Liver (tissue), 8 donors: ENCODE measurements at regions not wholly inside any gene's neighbourhood (a gene's known extent, or its start where the extent isn't known, plus 50 kb on each side); places are given as distances from the start of the nearest gene placed in this dataset.
A peak's percentile ranks its signal among the peaks of the same experiment; 100 is the strongest.

Experiments
- DNase-seq: peaks from one replicate; pipeline ENCODE4 v3.0.0-alpha.2; 2017; ENCODE audit warnings: low spot score
- H3K27ac ChIP-seq, 2 donors: one replicate each; pipeline ENCODE4 v1.7.0; 2013; ENCODE audit warnings: inconsistent platforms in 2 of 2, low read length in 2 of 2, control low read depth in 1 of 2, low read depth in 1 of 2, mild to moderate bottlenecking in 1 of 2
- H3K27me3 ChIP-seq, 4 donors: one replicate each; pipeline versions ENCODE4 v1.6.1 to v1.7.0; 2013; ENCODE audit warnings: low read length in 3 of 4, inconsistent platforms in 1 of 4, mild to moderate bottlenecking in 1 of 4, moderate library complexity in 1 of 4; ENCODE audit not compliant: control insufficient read depth in 4 of 4, insufficient read depth in 4 of 4
- H3K36me3 ChIP-seq, 4 donors: one replicate each; pipeline versions ENCODE4 v1.6.1 to v1.7.0; 2013; ENCODE audit warnings: low read length in 3 of 4, mild to moderate bottlenecking in 3 of 4, low read depth in 1 of 4, moderate library complexity in 1 of 4; ENCODE audit not compliant: control insufficient read depth in 4 of 4, insufficient read depth in 3 of 4
- H3K4me1 ChIP-seq, 4 donors: one replicate each; pipeline versions ENCODE4 v1.6.1 to v1.7.0; 2013; ENCODE audit warnings: low read length in 3 of 4, mild to moderate bottlenecking in 3 of 4, moderate library complexity in 1 of 4; ENCODE audit not compliant: control insufficient read depth in 4 of 4, insufficient read depth in 4 of 4
- H3K4me3 ChIP-seq, 3 donors: one replicate each; pipeline versions ENCODE4 v1.6.1 to v1.7.0; 2013; ENCODE audit warnings: low read length in 3 of 3, control low read depth in 1 of 3, low read depth in 1 of 3, mild to moderate bottlenecking in 1 of 3
- H3K9ac ChIP-seq, 2 donors: one replicate each; pipeline ENCODE4 v1.7.0; 2013; ENCODE audit warnings: low read length in 2 of 2, mild to moderate bottlenecking in 2 of 2, moderate library complexity in 2 of 2, control low read depth in 1 of 2, low read depth in 1 of 2
- H3K9me3 ChIP-seq, 4 donors: one replicate each; pipeline versions ENCODE4 v1.6.1 to v1.7.0; 2013; ENCODE audit warnings: low read length in 3 of 4; ENCODE audit not compliant: control insufficient read depth in 4 of 4
- ATF3 ChIP-seq: IDR thresholded peaks from 2 replicates; pipeline ENCODE4 v1.6.1; 2016; ENCODE audit warnings: antibody characterized with exemption
- CTCF ChIP-seq: fragments of 150-350 bp; IDR thresholded peaks from 2 replicates; pipeline ENCODE4 v1.5.1; 2017; ENCODE audit warnings: improper control_type of control experiment, low read depth, low read length; ENCODE audit not compliant: missing input control
- EGR1 ChIP-seq, 2 donors: IDR thresholded peaks; 2 replicates each; pipeline ENCODE4 v1.6.1; 2016 to 2018; ENCODE audit warnings: antibody characterized with exemption in 2 of 2, low read depth in 2 of 2
- FOXA1 ChIP-seq: IDR thresholded peaks from 2 replicates; pipeline ENCODE4 v1.6.1; 2016; ENCODE audit warnings: antibody characterized with exemption
- FOXA2 ChIP-seq: IDR thresholded peaks from 2 replicates; pipeline ENCODE4 v1.6.1; 2016; ENCODE audit warnings: antibody characterized with exemption
- GABPA ChIP-seq, 2 donors: IDR thresholded peaks in 1 of 2; conservative IDR thresholded peaks in 1 of 2; 2 replicates each; pipeline ENCODE4 v1.6.1; 2016; ENCODE audit warnings: antibody characterized with exemption in 2 of 2, mild to moderate bottlenecking in 1 of 2, moderate library complexity in 1 of 2
- HNF4A ChIP-seq, 2 donors: conservative IDR thresholded peaks; 2 replicates each; pipeline ENCODE4 v1.6.1; 2016; ENCODE audit warnings: antibody characterized with exemption in 2 of 2, mild to moderate bottlenecking in 2 of 2
- HNF4G ChIP-seq: IDR thresholded peaks from 2 replicates; pipeline ENCODE4 v1.6.1; 2016; ENCODE audit warnings: antibody characterized with exemption
- JUND ChIP-seq, 2 donors: IDR thresholded peaks; 2 replicates each; pipeline ENCODE4 v1.6.1; 2016; ENCODE audit warnings: antibody characterized with exemption in 2 of 2
- NR2F2 ChIP-seq: IDR thresholded peaks from 2 replicates; pipeline ENCODE4 v1.6.1; 2016; ENCODE audit warnings: antibody characterized with exemption
- RAD21 ChIP-seq, 2 donors: IDR thresholded peaks; 2 replicates each; pipeline ENCODE4 v1.6.1; 2016; ENCODE audit warnings: antibody characterized with exemption in 2 of 2, mild to moderate bottlenecking in 2 of 2
- RXRA ChIP-seq, 2 donors: IDR thresholded peaks; 2 replicates each; pipeline ENCODE4 v1.6.1; 2017 to 2018; ENCODE audit warnings: antibody characterized with exemption in 2 of 2, mild to moderate bottlenecking in 1 of 2
- SP1 ChIP-seq: IDR thresholded peaks from 2 replicates; pipeline ENCODE4 v1.6.1; 2018; ENCODE audit warnings: antibody characterized with exemption, mild to moderate bottlenecking
- TAF1 ChIP-seq: conservative IDR thresholded peaks from 2 replicates; pipeline ENCODE4 v1.6.1; 2016; ENCODE audit warnings: antibody characterized with exemption, mild to moderate bottlenecking
- YY1 ChIP-seq: IDR thresholded peaks from 2 replicates; pipeline ENCODE4 v1.6.1; 2016; ENCODE audit warnings: antibody characterized with exemption, mild to moderate bottlenecking
- WGBS: extraction: QIAGEN DNeasy Blood & Tissue Kit; methylation state at CpG from one replicate; pipeline ENCODE4 v1.1.7; 2013; 5-methylcytosine and 5-hydroxymethylcytosine counted together
- TF ChIP-seq, protein P1 (sequence below): IDR thresholded peaks from 2 replicates; pipeline ENCODE4 v1.6.1; 2016; ENCODE audit warnings: antibody characterized with exemption
- TF ChIP-seq, protein P2 (sequence below): IDR thresholded peaks from 2 replicates; pipeline ENCODE4 v1.6.1; 2016; ENCODE audit warnings: antibody characterized with exemption, mild to moderate bottlenecking
- TF ChIP-seq, protein P3 (sequence below): IDR thresholded peaks from 2 replicates; pipeline ENCODE4 v1.6.1; 2016; ENCODE audit warnings: antibody characterized with exemption
- donor health status: healthy.
- donor health status: healthy.
- donor health status: healthy.
- donor health status: healthy.
- donor health status: healthy.

DNA sequence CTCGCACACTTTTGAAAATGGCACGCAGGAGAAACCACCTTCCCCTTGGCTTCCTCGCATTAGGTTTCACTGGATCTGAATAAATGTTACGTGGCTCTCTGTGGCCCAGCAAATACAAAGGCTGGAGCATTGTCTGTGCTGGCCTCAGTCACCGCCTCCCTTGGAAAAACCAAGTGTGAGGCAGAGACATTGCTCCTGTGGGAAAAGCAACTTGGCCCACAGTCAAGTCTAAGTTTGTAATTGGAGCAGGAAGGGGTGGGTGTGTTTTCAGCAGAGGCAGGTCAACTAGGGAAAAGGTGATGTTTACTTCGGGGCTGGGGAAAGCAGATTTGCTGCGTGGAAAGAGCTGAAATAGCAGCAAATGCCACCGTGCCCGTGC is 101.6 kb downstream of the IRS2 start:
- Histone ChIP-seq H3K27ac (peak overlapping the region; percentile 91 to 92), H3K4me1 (peaks cover 6 to 38% (median 18%) of the 10 kb centered on the region in 4 donors), H3K9me3 (no peaks in the 10 kb centered on the region), H3K4me3 (peak overlapping the region in 1 of 3 donors; percentile 12), H3K36me3 (no peaks in the 10 kb centered on the region), H3K27me3 (no peaks in the 10 kb centered on the region), H3K9ac (peak overlapping the region; percentile 56 to 92)
- TF ChIP-seq HNF4A (conservative IDR thresholded peaks at IDR 0.05) (peak; percentile 72 to 87), SP1 (peak; percentile 99), JUND (IDR thresholded peaks at IDR 0.05) (peak; percentile 65 to 81), TAF1 (peak; percentile 73), RAD21 (IDR thresholded peaks at IDR 0.05) (peak; percentile 72 to 77), GABPA (IDR thresholded peaks at IDR 0.05 in 1 of 2, conservative IDR thresholded peaks at IDR 0.05 in 1 of 2) (peak in 1 of 2 donors; percentile 34), ATF3 (peak; percentile 77), FOXA1 (peak; percentile 91), YY1 (peak; percentile 93), EGR1 (IDR thresholded peaks at IDR 0.05; ENCODE audit: low read depth in 2 of 2) (peak; percentile 38 to 84), RXRA (IDR thresholded peaks at IDR 0.05) (peak; percentile 96 to 98), NR2F2 (peak; percentile 28), HNF4G (no peak), CTCF (no peak), FOXA2 (peak; percentile 93)
- TF ChIP-seq, protein P1, sequence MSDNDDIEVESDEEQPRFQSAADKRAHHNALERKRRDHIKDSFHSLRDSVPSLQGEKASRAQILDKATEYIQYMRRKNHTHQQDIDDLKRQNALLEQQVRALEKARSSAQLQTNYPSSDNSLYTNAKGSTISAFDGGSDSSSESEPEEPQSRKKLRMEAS = peak; percentile 84
- TF ChIP-seq, protein P2, sequence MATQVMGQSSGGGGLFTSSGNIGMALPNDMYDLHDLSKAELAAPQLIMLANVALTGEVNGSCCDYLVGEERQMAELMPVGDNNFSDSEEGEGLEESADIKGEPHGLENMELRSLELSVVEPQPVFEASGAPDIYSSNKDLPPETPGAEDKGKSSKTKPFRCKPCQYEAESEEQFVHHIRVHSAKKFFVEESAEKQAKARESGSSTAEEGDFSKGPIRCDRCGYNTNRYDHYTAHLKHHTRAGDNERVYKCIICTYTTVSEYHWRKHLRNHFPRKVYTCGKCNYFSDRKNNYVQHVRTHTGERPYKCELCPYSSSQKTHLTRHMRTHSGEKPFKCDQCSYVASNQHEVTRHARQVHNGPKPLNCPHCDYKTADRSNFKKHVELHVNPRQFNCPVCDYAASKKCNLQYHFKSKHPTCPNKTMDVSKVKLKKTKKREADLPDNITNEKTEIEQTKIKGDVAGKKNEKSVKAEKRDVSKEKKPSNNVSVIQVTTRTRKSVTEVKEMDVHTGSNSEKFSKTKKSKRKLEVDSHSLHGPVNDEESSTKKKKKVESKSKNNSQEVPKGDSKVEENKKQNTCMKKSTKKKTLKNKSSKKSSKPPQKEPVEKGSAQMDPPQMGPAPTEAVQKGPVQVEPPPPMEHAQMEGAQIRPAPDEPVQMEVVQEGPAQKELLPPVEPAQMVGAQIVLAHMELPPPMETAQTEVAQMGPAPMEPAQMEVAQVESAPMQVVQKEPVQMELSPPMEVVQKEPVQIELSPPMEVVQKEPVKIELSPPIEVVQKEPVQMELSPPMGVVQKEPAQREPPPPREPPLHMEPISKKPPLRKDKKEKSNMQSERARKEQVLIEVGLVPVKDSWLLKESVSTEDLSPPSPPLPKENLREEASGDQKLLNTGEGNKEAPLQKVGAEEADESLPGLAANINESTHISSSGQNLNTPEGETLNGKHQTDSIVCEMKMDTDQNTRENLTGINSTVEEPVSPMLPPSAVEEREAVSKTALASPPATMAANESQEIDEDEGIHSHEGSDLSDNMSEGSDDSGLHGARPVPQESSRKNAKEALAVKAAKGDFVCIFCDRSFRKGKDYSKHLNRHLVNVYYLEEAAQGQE = peak; percentile 90
- TF ChIP-seq, protein P3, sequence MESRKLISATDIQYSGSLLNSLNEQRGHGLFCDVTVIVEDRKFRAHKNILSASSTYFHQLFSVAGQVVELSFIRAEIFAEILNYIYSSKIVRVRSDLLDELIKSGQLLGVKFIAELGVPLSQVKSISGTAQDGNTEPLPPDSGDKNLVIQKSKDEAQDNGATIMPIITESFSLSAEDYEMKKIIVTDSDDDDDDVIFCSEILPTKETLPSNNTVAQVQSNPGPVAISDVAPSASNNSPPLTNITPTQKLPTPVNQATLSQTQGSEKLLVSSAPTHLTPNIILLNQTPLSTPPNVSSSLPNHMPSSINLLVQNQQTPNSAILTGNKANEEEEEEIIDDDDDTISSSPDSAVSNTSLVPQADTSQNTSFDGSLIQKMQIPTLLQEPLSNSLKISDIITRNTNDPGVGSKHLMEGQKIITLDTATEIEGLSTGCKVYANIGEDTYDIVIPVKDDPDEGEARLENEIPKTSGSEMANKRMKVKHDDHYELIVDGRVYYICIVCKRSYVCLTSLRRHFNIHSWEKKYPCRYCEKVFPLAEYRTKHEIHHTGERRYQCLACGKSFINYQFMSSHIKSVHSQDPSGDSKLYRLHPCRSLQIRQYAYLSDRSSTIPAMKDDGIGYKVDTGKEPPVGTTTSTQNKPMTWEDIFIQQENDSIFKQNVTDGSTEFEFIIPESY = peak; percentile 73
- peak; percentile 50 for DNase-seq
- WGBS = 30% methylated on average over 9 of the region's 9 CpGs
